ENCODE measurements at regions not wholly inside any gene's neighbourhood (a gene's known extent, or its start where the extent isn't known, plus 50 kb on each side); places are given as distances from the start of the nearest gene placed in this dataset.

- H2BK12ac ChIP-seq (ENCODE audit: low read length), result no peak overlapping the region
- H3K4ac ChIP-seq (ENCODE audit: low read length), result no peak overlapping the region
- no peaks in the 10 kb centered on the region for H3K27me3 ChIP-seq (ENCODE audit: control insufficient read depth in 3 of 3, insufficient read depth in 3 of 3, low read depth in 1 of 3, low read length in 3 of 3)
- no peaks in the 10 kb centered on the region for H3K79me1 ChIP-seq (ENCODE audit: low read depth, low read length)
- no peaks in the 10 kb centered on the region for H3K4me1 ChIP-seq (ENCODE audit: control insufficient read depth in 2 of 2, insufficient read depth in 1 of 2, low read depth in 1 of 2, low read length in 2 of 2)
- no peak overlapping the region for H3K23ac ChIP-seq (ENCODE audit: low read depth, low read length, poor library complexity)
- H2AFZ ChIP-seq (ENCODE audit: low read length), result no peak overlapping the region
- no CpG with 5 or more reads among the region's 6 CpGs for WGBS, 2 donors (ENCODE audit: extremely low coverage in 2 of 2, insufficient read length in 2 of 2, insufficient replicate concordance in 1 of 2)
- H2AK5ac ChIP-seq (ENCODE audit: low read depth, low read length), result no peak overlapping the region
- H4K91ac ChIP-seq (ENCODE audit: low read depth, low read length, poor library complexity), result no peak overlapping the region
- no peaks in the 10 kb centered on the region for H3K36me3 ChIP-seq (replicated peaks in 1 of 2; ENCODE audit: control insufficient read depth in 2 of 2, insufficient read depth in 2 of 2, low read length in 2 of 2)
- no peak for DNase-seq (ENCODE audit: low spot score)
- no peak overlapping the region for H3K4me2 ChIP-seq (ENCODE audit: insufficient read depth, low read length, poor library complexity, severe bottlenecking)
- no peak overlapping the region for H3K18ac ChIP-seq (ENCODE audit: low read length)
- H3K9ac ChIP-seq (ENCODE audit: low read depth, low read length, poor library complexity), result no peak overlapping the region
- no peak overlapping the region for H2BK15ac ChIP-seq (ENCODE audit: low read length)
- no peak overlapping the region for H2BK120ac ChIP-seq (ENCODE audit: low read depth, low read length)
- H3K4me3 ChIP-seq (ENCODE audit: low read length in 2 of 2), result no peak overlapping the region
- no peak overlapping the region for H3K27ac ChIP-seq (replicated peaks; ENCODE audit: low read length)
- H3K9me3 ChIP-seq (replicated peaks in 1 of 2; ENCODE audit: control insufficient read depth in 2 of 2, insufficient read depth in 1 of 2, low read depth in 1 of 2, low read length in 2 of 2), result no peaks in the 10 kb centered on the region
- no peak overlapping the region for H4K8ac ChIP-seq (ENCODE audit: low read depth, low read length)
- H3K14ac ChIP-seq (ENCODE audit: low read length), result no peak overlapping the region
- H2BK5ac ChIP-seq (ENCODE audit: low read length), result no peak overlapping the region
Measured at GRCh38 chr7:153103202-153103601, 343.6 kb downstream of the ACTR3B start.

GRCh38 chr7:153107826-153108225 lies 348.3 kb downstream of the ACTR3B start:
- H4K8ac ChIP-seq (ENCODE audit: low read depth, low read length), result no peak overlapping the region

GRCh38 chr7:153109566-153109965 lies 350.0 kb downstream of the ACTR3B start:
- Histone ChIP-seq H3K4me3 (ENCODE audit: low read length in 2 of 2) (peak overlapping the region in 1 of 2 donors; percentile 61), H3K4ac (ENCODE audit: low read length) (no peak overlapping the region), H4K8ac (ENCODE audit: low read depth, low read length) (no peak overlapping the region), H3K4me1 (ENCODE audit: control insufficient read depth in 2 of 2, insufficient read depth in 1 of 2, low read depth in 1 of 2, low read length in 2 of 2) (no peaks in the 10 kb centered on the region), H3K9ac (ENCODE audit: low read depth, low read length, poor library complexity) (no peak overlapping the region), H3K79me1 (ENCODE audit: low read depth, low read length) (no peaks in the 10 kb centered on the region), H4K91ac (ENCODE audit: low read depth, low read length, poor library complexity) (no peak overlapping the region), H2BK12ac (ENCODE audit: low read length) (no peak overlapping the region), H3K14ac (ENCODE audit: low read length) (no peak overlapping the region), H3K36me3 (replicated peaks in 1 of 2; ENCODE audit: control insufficient read depth in 2 of 2, insufficient read depth in 2 of 2, low read length in 2 of 2) (no peaks in the 10 kb centered on the region), H3K9me3 (replicated peaks in 1 of 2; ENCODE audit: control insufficient read depth in 2 of 2, insufficient read depth in 1 of 2, low read depth in 1 of 2, low read length in 2 of 2) (no peaks in the 10 kb centered on the region), H3K27me3 (ENCODE audit: control insufficient read depth in 3 of 3, insufficient read depth in 3 of 3, low read depth in 1 of 3, low read length in 3 of 3) (no peaks in the 10 kb centered on the region), H3K23ac (ENCODE audit: low read depth, low read length, poor library complexity) (no peak overlapping the region), H2AK5ac (ENCODE audit: low read depth, low read length) (no peak overlapping the region), H3K18ac (ENCODE audit: low read length) (no peak overlapping the region), H2AFZ (ENCODE audit: low read length) (no peak overlapping the region), H2BK5ac (ENCODE audit: low read length) (no peak overlapping the region), H2BK120ac (ENCODE audit: low read depth, low read length) (no peak overlapping the region), H3K27ac (replicated peaks; ENCODE audit: low read length) (no peak overlapping the region), H3K4me2 (ENCODE audit: insufficient read depth, low read length, poor library complexity, severe bottlenecking) (no peak overlapping the region), H2BK15ac (ENCODE audit: low read length) (no peak overlapping the region)
- no peak for DNase-seq (ENCODE audit: low spot score)
- whole genome bisulfite sequencing, 2 donors (ENCODE audit: extremely low coverage in 2 of 2, insufficient read length in 2 of 2, insufficient replicate concordance in 1 of 2), result no CpG with 5 or more reads among the region's 8 CpGs

More at GRCh38 chr7:153107826-153108225, 348.3 kb downstream of the ACTR3B start:
- H3K9me3 ChIP-seq (replicated peaks in 1 of 2; ENCODE audit: control insufficient read depth in 2 of 2, insufficient read depth in 1 of 2, low read depth in 1 of 2, low read length in 2 of 2), result no peaks in the 10 kb centered on the region
- no peak overlapping the region for H4K91ac ChIP-seq (ENCODE audit: low read depth, low read length, poor library complexity)
- no CpG with 5 or more reads among the region's 5 CpGs for WGBS, 2 donors (ENCODE audit: extremely low coverage in 2 of 2, insufficient read length in 2 of 2, insufficient replicate concordance in 1 of 2)
- H3K18ac ChIP-seq (ENCODE audit: low read length), result no peak overlapping the region
- no peak overlapping the region for H2BK15ac ChIP-seq (ENCODE audit: low read length)
- no peak overlapping the region for H3K23ac ChIP-seq (ENCODE audit: low read depth, low read length, poor library complexity)
- no peaks in the 10 kb centered on the region for H3K79me1 ChIP-seq (ENCODE audit: low read depth, low read length)
- no peak overlapping the region for H2BK120ac ChIP-seq (ENCODE audit: low read depth, low read length)
- H3K36me3 ChIP-seq (replicated peaks in 1 of 2; ENCODE audit: control insufficient read depth in 2 of 2, insufficient read depth in 2 of 2, low read length in 2 of 2), result no peaks in the 10 kb centered on the region
- no peak overlapping the region for H3K27ac ChIP-seq (replicated peaks; ENCODE audit: low read length)
- no peak overlapping the region for H2BK5ac ChIP-seq (ENCODE audit: low read length)
- H3K4me1 ChIP-seq (ENCODE audit: control insufficient read depth in 2 of 2, insufficient read depth in 1 of 2, low read depth in 1 of 2, low read length in 2 of 2), result no peaks in the 10 kb centered on the region
- no peak for DNase-seq (ENCODE audit: low spot score)
- H3K9ac ChIP-seq (ENCODE audit: low read depth, low read length, poor library complexity), result no peak overlapping the region
- no peaks in the 10 kb centered on the region for H3K27me3 ChIP-seq (ENCODE audit: control insufficient read depth in 3 of 3, insufficient read depth in 3 of 3, low read depth in 1 of 3, low read length in 3 of 3)
- H3K4me3 ChIP-seq (ENCODE audit: low read length in 2 of 2), result no peak overlapping the region
- no peak overlapping the region for H3K14ac ChIP-seq (ENCODE audit: low read length)
- no peak overlapping the region for H2AK5ac ChIP-seq (ENCODE audit: low read depth, low read length)
- H2BK12ac ChIP-seq (ENCODE audit: low read length), result no peak overlapping the region
- no peak overlapping the region for H3K4me2 ChIP-seq (ENCODE audit: insufficient read depth, low read length, poor library complexity, severe bottlenecking)
- no peak overlapping the region for H2AFZ ChIP-seq (ENCODE audit: low read length)
- H3K4ac ChIP-seq (ENCODE audit: low read length), result no peak overlapping the region

DNA sequence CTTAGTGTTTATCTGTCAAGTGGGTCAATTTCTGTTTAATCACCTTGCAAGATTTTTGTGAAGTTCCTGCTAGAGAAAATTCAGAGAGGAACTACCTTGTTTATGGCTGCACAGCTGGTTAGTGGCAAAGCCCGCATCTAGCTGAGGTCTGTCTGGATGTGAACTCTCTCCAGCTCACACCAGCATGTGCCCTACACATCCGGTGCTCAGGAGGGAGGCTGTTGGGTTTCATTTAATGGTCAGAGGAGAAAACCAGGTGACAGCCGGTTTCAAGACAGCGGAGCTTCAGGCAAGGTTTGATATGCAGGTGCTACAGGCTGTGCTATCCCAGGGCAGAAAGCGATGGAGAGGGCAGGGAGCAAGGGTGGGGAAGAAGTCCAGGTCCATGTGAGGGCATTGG lies 351.1 kb downstream of the ACTR3B start:
- Histone ChIP-seq H3K9me3 (replicated peaks in 1 of 2; ENCODE audit: control insufficient read depth in 2 of 2, insufficient read depth in 1 of 2, low read depth in 1 of 2, low read length in 2 of 2) (no peaks in the 10 kb centered on the region), H3K18ac (ENCODE audit: low read length) (no peak overlapping the region), H2BK120ac (ENCODE audit: low read depth, low read length) (no peak overlapping the region), H2BK5ac (ENCODE audit: low read length) (no peak overlapping the region), H4K8ac (ENCODE audit: low read depth, low read length) (no peak overlapping the region), H3K36me3 (replicated peaks in 1 of 2; ENCODE audit: control insufficient read depth in 2 of 2, insufficient read depth in 2 of 2, low read length in 2 of 2) (no peaks in the 10 kb centered on the region), H3K27ac (replicated peaks; ENCODE audit: low read length) (no peak overlapping the region), H3K79me1 (ENCODE audit: low read depth, low read length) (no peaks in the 10 kb centered on the region), H3K4me3 (ENCODE audit: low read length in 2 of 2) (no peak overlapping the region), H4K91ac (ENCODE audit: low read depth, low read length, poor library complexity) (no peak overlapping the region), H2AFZ (ENCODE audit: low read length) (no peak overlapping the region), H2BK12ac (ENCODE audit: low read length) (no peak overlapping the region), H3K4me2 (ENCODE audit: insufficient read depth, low read length, poor library complexity, severe bottlenecking) (no peak overlapping the region), H3K4ac (ENCODE audit: low read length) (no peak overlapping the region), H3K14ac (ENCODE audit: low read length) (no peak overlapping the region), H2AK5ac (ENCODE audit: low read depth, low read length) (no peak overlapping the region), H3K9ac (ENCODE audit: low read depth, low read length, poor library complexity) (no peak overlapping the region), H3K4me1 (ENCODE audit: control insufficient read depth in 2 of 2, insufficient read depth in 1 of 2, low read depth in 1 of 2, low read length in 2 of 2) (no peaks in the 10 kb centered on the region), H3K27me3 (ENCODE audit: control insufficient read depth in 3 of 3, insufficient read depth in 3 of 3, low read depth in 1 of 3, low read length in 3 of 3) (no peaks in the 10 kb centered on the region), H3K23ac (ENCODE audit: low read depth, low read length, poor library complexity) (peak overlapping the region; percentile 21), H2BK15ac (ENCODE audit: low read length) (no peak overlapping the region)
- no peak for DNase-seq (ENCODE audit: low spot score)
- no CpG with 5 or more reads among the region's 5 CpGs for WGBS, 2 donors (ENCODE audit: extremely low coverage in 2 of 2, insufficient read length in 2 of 2, insufficient replicate concordance in 1 of 2)

Data from neuronal stem cell (in vitro differentiated cells).